K562 (cell line): ENCODE measurements at regions not wholly inside any gene's neighbourhood (a gene's known extent, or its start where the extent isn't known, plus 50 kb on each side); places are given as distances from the start of the nearest gene placed in this dataset.

Source experiments
- ATAC-seq: fragments of 200-7000 bp; cut with Tn5 transposase; 3 replicates; pipeline ENCODE4 v1.9.1; 2020; ENCODE audit warnings: moderate library complexity
- BruUV-seq: library from RNA; stranded (reverse); fragments of 400-500 nt; replicated peaks from 2 replicates; lab custom pipeline; 2021; lab: Mats Ljungman, UMichigan
- CTCF ChIA-PET: fragments of 300-600 bp; formaldehyde crosslinking; extraction: SDS; loops from one replicate; lab custom pipeline; 2021; ENCODE audit warnings: low intra/inter-chr PET ratio; lab: Yijun Ruan, JAX
- POLR2A ChIA-PET: fragments of 300-600, 350-650 bp; sonication (Branson Sonifier 250); formaldehyde crosslinking; extraction: SDS; loops from one replicate; lab custom pipeline; 2021; ENCODE audit warnings: antibody characterized with exemption, inconsistent platforms; lab: Yijun Ruan, JAX
- DNase-seq, 4 experiments: peaks; one replicate each; pipeline versions ENCODE4 v3.0.0 to v3.0.0-alpha.2; 2011 to 2018; ENCODE audit warnings: low spot score in 3 of 4, mixed read lengths in 3 of 4; ENCODE audit errors: extremely low read depth in 1 of 4
- FAIRE-seq: peaks from 2 replicates; lab custom pipeline; 2011; peaks lifted over from hg19 to GRCh38; lab: Jason Lieb, UNC
- H2AFZ ChIP-seq: 2 replicates; pipeline ENCODE4 v1.6.0; 2011; ENCODE audit warnings: low read depth, low read length, control low read depth, inconsistent platforms
- H3K27ac ChIP-seq: fragments of 200-600 bp; 3 replicates; pipeline ENCODE4 v1.8.0; 2011; ENCODE audit warnings: low read depth, mild to moderate bottlenecking, control low read depth, inconsistent platforms, low read length, moderate library complexity, mixed read lengths; ENCODE audit errors: extremely low read depth
- H3K27me3 ChIP-seq, 2 experiments: fragments of 300-600 bp in 1 of 2; 2 replicates in 1 of 2; 3 replicates in 1 of 2; pipeline versions ENCODE4 v1.6.0 to v1.8.0; 2011; ENCODE audit warnings: inconsistent platforms in 2 of 2, low read length in 2 of 2, mild to moderate bottlenecking in 1 of 2, mixed read lengths in 1 of 2, moderate library complexity in 1 of 2; ENCODE audit not compliant: control insufficient read depth in 2 of 2, insufficient read depth in 2 of 2
- H3K36me3 ChIP-seq: fragments of 300-600 bp; 3 replicates; pipeline ENCODE4 v1.8.0; 2011; ENCODE audit warnings: mild to moderate bottlenecking, low read length, inconsistent platforms; ENCODE audit not compliant: control insufficient read depth, insufficient read depth
- H3K4me1 ChIP-seq, 2 experiments: fragments of 200-600 bp in 1 of 2; replicated peaks in 1 of 2; 2 replicates in 1 of 2; 3 replicates in 1 of 2; pipeline versions ENCODE4 v1.5.1 to v1.8.0; 2011; ENCODE audit warnings: inconsistent platforms in 2 of 2, low read length in 2 of 2, mild to moderate bottlenecking in 1 of 2, mixed read lengths in 1 of 2, moderate library complexity in 1 of 2; ENCODE audit not compliant: control insufficient read depth in 2 of 2, insufficient read depth in 2 of 2
- H3K4me2 ChIP-seq: 2 replicates; pipeline ENCODE4 v1.6.1; 2011; ENCODE audit warnings: low read length, control low read depth, inconsistent platforms, mixed read lengths; ENCODE audit not compliant: insufficient read depth
- H3K4me3 ChIP-seq: fragments of 200-600 bp; sonication (generic), shearing (Covaris generic); 2 replicates; pipeline ENCODE4 v1.5.1; 2016; ENCODE audit warnings: control low read depth, inconsistent platforms
- H3K79me2 ChIP-seq: fragments of 200-600 bp; 3 replicates; pipeline ENCODE4 v1.8.0; 2011; ENCODE audit warnings: low read length, inconsistent platforms; ENCODE audit not compliant: control insufficient read depth, insufficient read depth
- H3K9ac ChIP-seq, 2 experiments: 2 replicates each; pipeline versions ENCODE4 v1.6.0 to v1.6.1; 2011; ENCODE audit warnings: low read depth in 2 of 2, low read length in 2 of 2, control low read depth in 1 of 2, inconsistent platforms in 1 of 2, mild to moderate bottlenecking in 1 of 2, mixed read lengths in 1 of 2; ENCODE audit not compliant: insufficient read depth in 1 of 2
- H3K9me1 ChIP-seq: one replicate; pipeline ENCODE4 v1.6.0; 2011; ENCODE audit warnings: inconsistent platforms, mild to moderate bottlenecking, low read length, moderate library complexity; ENCODE audit not compliant: control insufficient read depth, insufficient read depth
- H3K9me3 ChIP-seq: replicated peaks from 2 replicates; pipeline ENCODE4 v1.5.1; 2011; ENCODE audit warnings: low read depth, low read length, inconsistent platforms; ENCODE audit not compliant: control insufficient read depth, insufficient read depth
- H4K20me1 ChIP-seq: replicated peaks from 2 replicates; pipeline ENCODE4 v1.6.1; 2011; ENCODE audit warnings: low read length, inconsistent platforms, mixed read lengths; ENCODE audit not compliant: control insufficient read depth, insufficient read depth
- CHCHD3 ChIP-seq: fragments of 250-450 bp; sonication (Bioruptor Pico); IDR thresholded peaks from 2 replicates; pipeline ENCODE4 v2.1.2; 2022; ENCODE audit warnings: mild to moderate bottlenecking
- MEIS2 ChIP-seq: fragments of 450-650 bp; IDR thresholded peaks from 2 replicates; pipeline ENCODE4 v1.6.1; 2014; ENCODE audit warnings: mild to moderate bottlenecking; ENCODE audit not compliant: partially characterized antibody
- WGBS: fragments of 100-300 bp; shearing (Covaris generic); methylation state at CpG from one replicate; pipeline ENCODE4 v1.1.6; 2016; ENCODE audit warnings: low coverage, mixed read lengths; ENCODE audit not compliant: insufficient coverage; ENCODE audit errors: missing lambda C conversion rate; 5-methylcytosine and 5-hydroxymethylcytosine counted together
- in situ Hi-C: fragments of 300-500 bp; cut with MboI; formaldehyde crosslinking; loops from 4 replicates; pipeline ENCODE4 v1.15.0; 2018; ENCODE audit warnings: inconsistent platforms, mixed read lengths
- intact Hi-C: fragments of 100-400 bp; cut with micrococcal nuclease; formaldehyde crosslinking; loops from 2 replicates; pipeline ENCODE4 v1.14.2; 2022
- TF ChIP-seq, protein P1 (sequence below): sonication (generic); formaldehyde crosslinking; IDR thresholded peaks from 2 replicates; pipeline ENCODE4 v1.8.0; 2022; ENCODE audit warnings: mild to moderate bottlenecking, low read depth, missing genetic modification reagents

DNA sequence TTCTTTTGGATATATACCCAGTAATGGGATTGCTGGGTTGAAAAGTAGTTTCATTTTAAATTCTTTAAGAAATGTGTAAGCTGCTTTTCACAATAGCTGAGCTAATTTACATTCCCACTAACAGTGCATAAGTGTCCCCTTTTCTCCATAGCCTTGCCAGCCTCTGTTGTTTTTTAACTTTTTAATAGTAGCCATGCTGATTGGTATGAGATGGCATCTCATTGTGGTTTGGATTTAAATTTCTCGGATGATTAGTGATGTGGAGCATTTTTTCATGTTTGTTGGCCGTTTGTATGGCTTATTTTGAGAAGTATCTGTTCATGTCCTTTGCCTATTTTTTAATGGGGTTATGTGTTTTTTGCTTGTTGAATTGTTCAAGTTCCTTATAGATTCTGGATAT lies 444.3 kb upstream of the ATP11B start (continued):
- TF ChIP-seq, protein P1, sequence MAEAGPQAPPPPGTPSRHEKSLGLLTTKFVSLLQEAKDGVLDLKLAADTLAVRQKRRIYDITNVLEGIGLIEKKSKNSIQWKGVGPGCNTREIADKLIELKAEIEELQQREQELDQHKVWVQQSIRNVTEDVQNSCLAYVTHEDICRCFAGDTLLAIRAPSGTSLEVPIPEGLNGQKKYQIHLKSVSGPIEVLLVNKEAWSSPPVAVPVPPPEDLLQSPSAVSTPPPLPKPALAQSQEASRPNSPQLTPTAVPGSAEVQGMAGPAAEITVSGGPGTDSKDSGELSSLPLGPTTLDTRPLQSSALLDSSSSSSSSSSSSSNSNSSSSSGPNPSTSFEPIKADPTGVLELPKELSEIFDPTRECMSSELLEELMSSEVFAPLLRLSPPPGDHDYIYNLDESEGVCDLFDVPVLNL (CRISPR knock-in tag), result no peak

DNA sequence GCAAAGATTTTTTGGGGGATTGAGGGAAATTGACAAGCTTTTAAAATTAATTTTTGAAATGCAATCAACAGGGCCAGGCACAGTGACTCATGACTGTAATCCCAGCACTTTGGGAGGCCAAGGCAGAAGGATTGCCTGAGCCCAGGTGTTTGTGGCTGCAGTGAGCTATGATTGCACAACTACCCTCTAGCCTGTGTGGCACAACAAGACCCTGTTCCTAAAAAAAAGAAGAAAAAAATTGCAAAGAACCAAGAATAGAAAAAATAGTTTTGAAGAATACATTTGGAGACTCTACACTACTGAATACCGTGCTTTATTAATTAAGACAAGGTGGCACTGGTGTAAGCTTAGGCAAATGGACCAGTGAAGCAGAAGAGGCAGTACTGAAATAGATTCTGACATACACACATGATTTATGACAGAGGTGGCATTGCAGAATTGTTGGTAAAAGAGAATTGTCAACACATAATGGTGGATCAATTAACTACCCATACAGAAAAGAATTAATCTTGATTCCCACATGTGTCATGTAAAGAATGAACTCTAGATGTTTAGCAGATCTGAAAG lies 443.3 kb upstream of the ATP11B start:
- 0% methylated on average over 1 of the region's 1 CpG for WGBS
- POLR2A ChIA-PET, result interaction anchor here (1.0 kb wide), 1 partner anchor 15 kb away, joined by 3 read pairs; no protein-coding TSS in a partner anchor
- H3K36me3 ChIP-seq, result no peaks in the 10 kb centered on the region
- TF ChIP-seq MEIS2 (peak; percentile 2), CHCHD3 (CRISPR knock-in tag) (no peak)
- TF ChIP-seq, all 486 proteins: peak for 1
- H4K20me1 ChIP-seq, result no peaks in the 10 kb centered on the region
- H3K9ac ChIP-seq, result no peak overlapping the region
- no peaks in the 10 kb centered on the region for H3K4me1 ChIP-seq
- DNase-seq (no peak), FAIRE-seq (no peak), ATAC-seq (no peak)
- no peaks in the 10 kb centered on the region for H3K79me2 ChIP-seq
- intact Hi-C loops (no loop called here), in situ Hi-C loops (no loop called here)
- no peaks in the 10 kb centered on the region for H3K9me1 ChIP-seq
- no TSS peak for BruUV-seq
- H3K4me3 ChIP-seq, result no peak overlapping the region
- no peak overlapping the region for H3K4me2 ChIP-seq
- no peaks in the 10 kb centered on the region for H3K27me3 ChIP-seq
- no peak overlapping the region for H3K27ac ChIP-seq
- CTCF ChIA-PET, result no interaction called here
- no peak overlapping the region for H2AFZ ChIP-seq
- no peaks in the 10 kb centered on the region for H3K9me3 ChIP-seq
